SIG-M5 treated with dmso at 0.1 percent for 504 hours (cell line): ENCODE measurements at regions not wholly inside any gene's neighbourhood (a gene's known extent, or its start where the extent isn't known, plus 50 kb on each side); places are given as distances from the start of the nearest gene placed in this dataset.
"Not testable (repeated sequence)": the region's sequence is repeated elsewhere in the genome, so short reads cannot be mapped to it uniquely, and the experiment has no call there.

Experiments used
- DNase-seq: peaks from one replicate; lab custom pipeline; 2025; ENCODE audit not compliant: unreplicated experiment; lab: John Stamatoyannopoulos, UW

DNA sequence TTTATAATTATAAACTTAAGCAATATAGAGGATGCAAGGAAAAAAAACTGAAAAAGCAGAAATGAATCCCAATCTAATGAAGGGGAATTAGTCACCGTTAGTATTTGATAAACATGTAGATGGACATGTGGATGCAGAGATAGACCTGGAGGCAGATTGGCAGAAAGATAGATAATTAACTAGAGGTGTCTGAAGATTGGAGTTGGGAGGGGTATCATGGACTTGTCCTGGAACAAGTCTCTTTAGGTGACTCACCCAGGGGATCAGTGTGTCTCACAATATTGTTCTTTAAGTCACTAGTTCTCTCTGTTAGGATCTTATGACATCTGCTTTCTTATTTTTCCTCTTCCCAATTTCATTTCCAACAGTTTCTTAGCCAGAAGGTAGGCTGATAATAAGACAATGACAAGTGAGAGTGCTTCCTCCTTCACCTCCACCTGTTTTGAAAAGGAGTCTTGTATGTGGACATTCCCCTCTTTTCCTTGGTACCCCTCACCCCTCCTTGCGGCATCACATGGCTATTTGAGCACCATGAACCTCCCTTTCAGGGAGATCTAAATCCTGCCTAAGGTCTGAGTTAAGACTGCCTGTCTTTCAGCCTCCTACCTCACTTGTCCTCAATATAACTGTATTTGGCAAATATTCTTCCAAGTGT lies 987.7 kb downstream of the TSN start:
- DNase-seq = no peak

DNA sequence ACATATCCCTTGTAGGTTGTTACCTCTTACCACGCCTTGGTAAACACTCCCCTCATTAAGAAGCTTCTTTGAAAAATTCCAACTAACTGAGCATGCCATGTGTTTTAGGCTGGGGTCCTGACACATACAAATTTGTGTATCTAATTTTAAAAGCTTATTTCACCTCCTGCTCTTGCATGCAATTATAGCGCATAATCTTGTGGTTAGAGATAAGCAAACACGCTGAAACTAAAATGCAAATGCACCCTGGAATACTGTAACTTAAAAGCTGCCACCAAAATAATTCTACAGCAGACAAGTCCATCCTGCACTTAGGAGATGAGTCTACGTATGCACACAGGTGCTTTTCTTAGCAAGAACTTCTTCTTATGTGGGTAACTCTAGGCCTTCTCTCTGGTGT lies 990.2 kb downstream of the TSN start:
- no peak for DNase-seq

DNA sequence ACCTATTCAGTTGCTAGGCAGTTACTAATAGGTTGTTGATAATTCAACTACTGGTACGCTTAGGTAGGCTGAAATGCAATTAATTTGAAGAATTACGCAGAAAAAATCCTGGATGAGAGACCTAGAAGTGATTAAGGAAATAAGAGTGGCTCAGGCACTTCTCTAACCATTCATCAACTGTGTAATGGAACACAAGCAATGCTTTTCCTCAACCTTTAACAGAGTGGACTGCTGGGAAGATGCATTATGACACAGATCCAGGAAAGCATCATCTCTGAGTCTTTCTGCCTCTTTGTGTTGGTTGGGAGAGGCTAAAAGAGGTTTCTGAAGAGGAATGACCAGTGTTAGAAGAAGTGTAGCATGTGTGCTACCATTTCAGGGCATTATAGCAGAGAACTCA lies 992.2 kb downstream of the TSN start:
- DNase-seq = no peak

DNA sequence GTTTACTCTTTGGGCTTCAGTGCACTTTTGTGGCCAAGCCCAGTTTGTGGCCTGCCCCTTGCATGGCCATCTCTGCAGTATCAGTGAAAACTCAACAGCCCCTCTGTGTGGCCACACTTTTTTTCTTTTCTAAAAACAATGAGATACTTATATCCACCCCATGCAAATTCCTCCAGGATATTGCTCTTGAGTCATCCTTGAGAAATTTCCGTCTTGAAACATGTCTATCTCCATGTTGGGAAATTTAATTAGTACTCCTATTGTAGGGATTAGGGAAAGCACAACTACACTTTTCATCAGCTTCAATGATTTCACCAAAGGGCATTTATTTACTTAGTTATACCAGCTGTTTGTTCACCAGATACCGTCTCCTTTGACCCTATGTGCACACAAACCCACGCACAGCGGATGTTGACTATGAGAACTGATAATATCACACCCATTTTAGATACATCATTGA lies 993.1 kb downstream of the TSN start:
- no peak for DNase-seq

DNA sequence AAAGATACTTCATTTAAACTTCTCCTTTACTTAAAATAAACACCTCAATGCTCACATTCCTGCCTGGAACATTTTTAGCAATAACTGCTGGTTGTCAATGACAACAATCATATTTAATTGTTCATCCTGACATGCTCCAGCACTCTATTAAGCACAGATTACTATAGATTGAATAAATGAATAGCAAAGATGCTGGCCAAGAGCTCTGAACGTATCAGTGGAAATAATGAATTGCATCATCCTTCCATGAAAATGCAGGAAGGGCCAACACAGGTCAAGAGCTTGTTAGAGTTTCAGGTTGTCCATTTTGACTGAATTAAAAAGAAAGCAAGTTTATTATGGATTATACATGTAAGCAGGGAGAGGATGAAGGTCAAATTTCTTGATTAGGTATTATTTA lies 994.0 kb downstream of the TSN start:
- DNase-seq = no peak

DNA sequence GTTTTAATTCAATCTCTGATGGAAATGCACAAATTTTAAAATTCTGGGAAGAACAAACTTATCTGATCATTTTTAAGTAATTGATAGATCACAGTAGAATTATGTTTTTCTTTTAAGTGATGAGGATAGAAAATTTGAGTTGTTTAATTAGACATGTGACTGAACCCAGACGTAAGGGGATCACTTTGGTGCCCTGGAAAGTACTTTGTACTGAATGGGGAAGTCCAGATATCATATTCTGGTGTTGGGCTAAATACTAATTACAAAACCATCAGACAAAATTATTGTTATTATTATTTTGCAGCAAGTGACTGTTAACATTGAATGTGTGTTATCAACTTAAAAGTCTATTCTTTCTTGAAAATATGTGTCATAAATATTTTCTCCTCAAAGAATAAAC lies 994.6 kb downstream of the TSN start:
- DNase-seq = no peak

DNA sequence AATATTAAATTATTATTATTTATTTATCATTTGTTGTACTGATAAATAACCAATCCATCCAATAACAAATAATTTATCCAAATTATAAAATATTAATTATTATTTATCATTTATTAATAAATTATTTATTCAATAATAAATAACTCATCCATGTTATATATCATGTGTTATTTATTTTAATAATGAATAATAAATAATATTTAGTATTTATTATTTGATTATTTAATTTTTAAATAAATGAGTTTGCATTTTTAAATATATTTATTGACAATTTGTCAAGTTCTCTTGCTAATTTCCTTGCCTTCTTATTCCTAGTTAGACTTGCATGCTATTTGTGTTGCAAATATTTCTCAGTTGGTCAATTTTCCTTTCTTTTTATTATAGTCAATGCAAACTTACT lies 995.4 kb downstream of the TSN start:
- DNase-seq = no peak

DNA sequence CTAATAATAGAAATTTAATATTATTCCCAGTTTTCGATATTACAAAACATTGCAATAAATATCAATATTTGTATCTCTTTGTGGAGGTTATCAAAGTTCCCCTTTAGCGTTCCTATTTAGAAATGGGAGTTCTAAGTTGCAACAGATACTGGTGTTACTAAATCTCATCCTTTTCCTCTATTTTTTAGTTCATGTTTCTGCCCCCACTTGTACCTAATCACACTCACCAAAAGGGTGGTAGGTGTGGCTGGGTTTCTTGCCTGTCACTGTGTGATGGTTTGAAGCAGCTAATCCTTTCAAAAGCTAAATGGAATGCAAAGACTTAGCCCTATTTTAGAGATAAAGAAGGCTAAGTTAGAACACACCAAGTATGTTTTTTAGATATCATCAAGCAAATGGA lies 997.9 kb downstream of the TSN start:
- DNase-seq = no peak

DNA sequence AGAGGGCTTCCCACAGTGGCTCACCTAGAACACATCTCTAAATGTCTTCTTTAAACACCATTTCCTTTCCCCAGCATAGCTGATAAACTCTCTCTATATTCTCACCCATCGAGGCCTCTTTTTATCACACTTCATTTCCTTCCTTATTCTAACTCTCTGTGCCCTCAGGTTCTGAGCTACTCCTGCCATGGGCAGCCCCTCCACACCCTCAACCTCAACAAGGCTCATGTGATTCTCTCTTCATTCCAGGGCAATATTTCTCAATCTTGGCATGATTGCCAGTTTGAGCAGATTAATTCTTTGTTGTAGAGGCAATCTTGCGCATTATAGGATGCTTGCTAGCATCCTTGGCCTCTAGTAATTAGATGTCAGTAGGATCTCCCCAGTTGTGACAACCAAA lies 999.1 kb downstream of the TSN start:
- DNase-seq = no peak

DNA sequence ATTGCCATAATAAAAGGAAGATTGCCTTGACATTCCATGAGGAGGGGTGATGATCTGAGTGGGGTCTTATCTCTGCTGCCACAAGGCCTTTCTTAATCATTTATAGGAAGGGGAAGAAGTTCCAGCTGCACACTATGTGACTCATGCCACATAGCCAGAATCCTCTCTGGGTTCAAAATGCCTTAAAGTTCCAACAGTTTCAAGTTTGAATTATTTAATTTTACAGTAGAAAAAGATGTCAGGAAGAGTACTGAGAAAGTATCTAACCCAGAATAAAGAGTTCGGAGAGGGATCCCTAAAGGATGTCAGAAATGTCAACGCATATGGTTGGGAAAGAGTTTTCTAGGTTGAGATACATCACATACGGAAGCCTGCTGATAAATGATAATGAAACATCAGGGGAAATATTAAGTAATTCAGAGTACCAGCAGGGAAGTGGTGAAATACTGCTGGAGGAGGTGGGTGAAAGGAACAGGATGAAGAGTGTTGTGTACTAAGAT lies 999.9 kb downstream of the TSN start:
- DNase-seq = no peak

DNA sequence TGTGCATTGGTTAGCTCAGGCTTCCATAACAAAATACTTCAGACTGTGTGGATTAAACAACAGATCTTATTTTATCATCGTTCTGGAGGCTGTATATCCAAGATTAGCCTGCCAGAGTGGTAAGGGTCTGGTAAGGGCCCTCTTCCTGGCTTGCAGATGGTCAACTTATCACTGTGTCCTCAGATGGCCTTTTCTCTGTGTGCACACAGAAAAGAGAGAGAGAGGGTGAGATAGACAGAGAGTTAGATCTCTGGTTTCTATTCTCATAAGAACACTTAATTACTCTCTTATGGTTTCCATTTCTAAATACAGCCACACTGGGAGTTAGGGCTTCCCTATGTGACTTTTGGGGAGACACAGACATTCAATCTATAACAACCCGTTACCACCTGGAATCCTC lies 1003.5 kb downstream of the TSN start:
- no peak for DNase-seq

DNA sequence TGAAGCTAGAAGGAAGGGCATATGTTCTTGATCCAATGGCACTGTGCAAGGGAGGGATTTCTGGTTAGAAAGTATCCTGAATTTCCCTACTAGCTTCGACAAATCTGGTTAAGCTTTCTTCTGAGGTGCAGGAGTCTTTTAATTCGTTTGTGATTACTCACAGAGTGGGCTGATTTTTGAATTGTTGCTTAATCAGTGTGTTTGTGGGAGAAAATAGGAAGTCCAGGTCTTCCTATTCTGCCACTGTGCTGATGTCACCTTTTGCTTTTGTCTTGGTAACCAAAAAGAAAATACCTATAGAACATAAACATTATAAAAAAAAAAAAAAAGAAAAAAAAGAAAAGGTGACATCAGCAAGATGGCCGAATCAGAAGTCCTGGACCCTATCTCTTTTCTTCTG lies 1008.6 kb downstream of the TSN start:
- no peak for DNase-seq

DNA sequence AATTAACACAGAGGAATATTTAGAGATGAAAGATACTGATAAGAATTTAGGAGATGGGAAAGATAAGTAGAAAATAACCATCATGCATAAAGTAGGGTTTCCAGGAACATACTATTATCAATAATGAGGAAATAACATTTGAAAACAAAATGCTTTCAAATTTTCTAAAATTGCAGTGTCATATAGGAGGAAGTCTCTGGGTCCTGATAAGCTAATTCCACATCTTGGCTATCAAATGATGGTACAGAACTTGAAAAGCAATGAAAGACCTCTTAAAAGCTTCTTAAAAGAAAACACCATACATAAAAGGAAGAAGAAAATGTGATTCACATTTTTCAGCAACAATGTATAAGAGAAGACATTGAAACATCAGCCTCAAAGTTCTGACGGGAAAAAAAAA lies 1024.8 kb downstream of the TSN start:
- DNase-seq = no peak

DNA sequence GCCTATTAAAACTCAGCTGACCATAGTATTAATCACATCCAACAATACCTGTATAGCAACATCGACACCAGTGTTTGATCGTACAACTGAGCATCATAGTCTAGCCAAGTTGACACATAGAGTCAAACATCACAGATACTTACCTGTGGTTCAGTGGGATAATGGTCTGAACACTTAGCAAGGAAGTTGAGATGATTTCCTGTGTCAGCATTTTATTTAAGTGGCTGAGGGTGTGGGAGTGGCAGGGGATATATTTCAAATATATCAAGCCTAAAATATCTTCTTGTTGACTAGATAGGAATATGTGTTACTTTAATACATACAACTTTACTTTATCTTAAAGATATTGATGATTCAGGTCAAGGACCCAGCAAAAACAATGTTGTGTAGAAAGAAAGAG lies 1038.6 kb downstream of the TSN start:
- no peak for DNase-seq

DNA sequence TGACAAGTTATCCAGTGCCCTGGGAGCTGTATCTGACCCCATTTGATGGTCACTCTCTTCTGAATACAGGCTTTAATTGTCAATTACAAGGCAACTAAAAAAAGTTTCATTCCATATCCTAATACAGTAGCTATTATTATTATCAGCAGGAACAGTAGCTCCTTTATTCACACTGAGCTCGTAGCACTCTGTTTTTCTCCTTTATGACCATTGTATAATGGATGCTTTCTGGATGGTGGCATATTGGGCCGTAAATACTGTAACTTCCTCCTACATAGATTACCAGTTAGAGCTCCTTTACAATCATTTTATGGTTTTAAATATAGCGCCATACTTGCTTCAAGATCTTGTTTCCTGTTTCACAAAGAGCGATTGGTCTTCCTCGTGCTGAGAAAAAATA lies 1040.3 kb downstream of the TSN start:
- DNase-seq = no peak

DNA sequence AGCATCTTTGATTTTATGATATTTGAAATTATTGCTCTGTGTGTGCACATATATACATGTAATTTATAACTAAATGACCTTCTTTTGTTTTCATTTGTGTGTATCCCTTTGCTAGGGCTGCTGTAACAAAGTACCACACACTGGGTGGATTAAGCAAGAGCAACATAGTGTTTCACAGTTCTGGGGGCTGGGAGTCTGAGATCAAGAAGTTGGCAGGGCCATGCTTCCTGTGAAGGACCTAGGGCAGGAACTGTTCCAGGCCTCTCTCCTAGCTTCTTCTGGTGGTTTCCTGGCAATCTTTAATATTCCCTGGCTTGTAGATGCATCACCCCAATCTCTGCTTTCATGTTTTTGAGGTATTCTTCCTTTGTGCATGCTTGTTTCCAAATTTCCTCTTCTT lies 1043.9 kb downstream of the TSN start:
- DNase-seq = no peak

DNA sequence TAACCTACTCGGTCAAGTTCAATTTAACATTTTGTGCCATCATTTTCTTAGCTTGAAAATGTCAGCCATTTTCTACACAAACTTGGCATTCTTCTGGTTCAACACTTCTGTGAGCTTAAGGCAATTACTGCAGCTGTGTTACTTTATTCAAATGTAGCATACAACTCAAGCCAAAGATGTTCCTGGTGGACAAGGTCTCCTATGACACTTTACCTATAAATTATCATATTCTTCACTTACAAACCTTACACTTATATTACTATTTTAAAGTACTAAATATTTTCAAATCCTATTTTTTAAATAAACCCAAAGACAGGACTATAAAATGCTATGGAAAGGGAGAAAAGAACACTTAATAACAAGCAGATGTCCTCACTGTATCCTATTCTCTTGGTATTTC lies 1045.3 kb downstream of the TSN start:
- DNase-seq = no peak

DNA sequence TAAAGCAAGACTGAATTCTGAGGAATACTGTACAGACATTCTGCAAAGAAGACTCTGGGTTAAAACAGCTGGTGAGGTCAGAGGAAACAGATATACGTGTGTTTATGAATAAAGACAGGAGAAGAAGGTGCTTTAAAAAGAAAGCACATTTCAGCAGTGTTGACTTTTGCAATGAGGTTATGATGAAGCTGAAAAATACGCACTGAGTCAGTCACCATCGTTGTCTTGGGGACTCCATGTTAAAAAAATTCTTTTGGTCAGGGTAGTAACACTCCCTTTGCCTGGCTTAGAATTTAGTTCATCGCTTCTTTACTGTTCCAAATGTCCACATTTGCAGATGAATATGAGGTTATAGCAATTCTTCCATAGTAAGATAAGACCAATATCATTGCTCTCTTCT lies 1049.0 kb downstream of the TSN start:
- DNase-seq = no peak

DNA sequence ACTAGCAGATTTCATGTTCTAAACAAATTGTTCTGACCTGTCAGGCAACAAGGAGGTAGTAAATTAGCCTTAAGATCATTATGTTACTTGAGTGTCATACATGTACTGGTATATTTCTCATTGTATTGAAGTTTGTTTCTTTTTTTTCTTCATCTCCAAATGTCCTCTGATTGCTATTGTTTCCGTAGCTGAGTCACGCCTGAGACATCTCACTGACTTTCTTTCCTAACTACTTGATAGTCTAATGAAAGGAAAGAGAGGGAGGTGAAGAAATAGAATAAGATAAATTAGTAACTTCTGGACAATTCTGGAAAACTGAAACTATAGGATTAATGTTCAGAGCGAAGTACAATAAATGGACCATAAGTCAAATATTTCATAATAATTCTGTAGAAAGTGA lies 1049.9 kb downstream of the TSN start:
- DNase-seq = no peak

DNA sequence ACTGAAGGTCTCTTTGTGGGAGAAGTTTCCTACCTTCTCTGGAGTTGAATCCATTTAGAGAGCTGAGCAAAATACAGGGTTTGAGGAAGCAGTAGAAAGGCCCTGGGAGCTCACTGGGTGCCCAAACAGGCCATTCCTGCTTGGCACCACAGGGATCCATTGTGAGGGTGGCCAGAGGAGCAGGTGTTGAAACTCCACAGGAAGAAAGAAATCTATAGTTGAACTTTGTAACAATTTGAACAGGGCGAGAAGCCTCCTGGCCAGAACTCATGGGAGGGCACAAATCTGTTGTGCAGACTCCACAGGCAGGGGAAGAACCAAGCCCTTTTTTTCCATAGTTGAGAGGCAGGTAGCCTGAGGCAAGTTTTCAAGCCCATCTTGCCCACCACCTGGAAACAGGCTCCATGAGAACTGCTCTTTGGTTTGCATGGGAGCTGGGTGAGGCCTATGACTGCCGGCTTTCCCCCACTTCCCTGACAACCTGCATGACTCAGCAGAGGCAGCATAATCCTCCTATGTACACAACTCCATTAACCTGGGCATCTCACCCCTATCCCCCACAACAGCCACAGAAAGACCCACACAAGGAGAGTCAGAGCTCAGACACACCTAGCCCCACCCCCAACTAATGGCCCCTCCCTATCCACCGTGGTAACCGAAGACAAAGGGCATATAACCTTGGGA lies 1053.0 kb downstream of the TSN start:
- DNase-seq = no peak

DNA sequence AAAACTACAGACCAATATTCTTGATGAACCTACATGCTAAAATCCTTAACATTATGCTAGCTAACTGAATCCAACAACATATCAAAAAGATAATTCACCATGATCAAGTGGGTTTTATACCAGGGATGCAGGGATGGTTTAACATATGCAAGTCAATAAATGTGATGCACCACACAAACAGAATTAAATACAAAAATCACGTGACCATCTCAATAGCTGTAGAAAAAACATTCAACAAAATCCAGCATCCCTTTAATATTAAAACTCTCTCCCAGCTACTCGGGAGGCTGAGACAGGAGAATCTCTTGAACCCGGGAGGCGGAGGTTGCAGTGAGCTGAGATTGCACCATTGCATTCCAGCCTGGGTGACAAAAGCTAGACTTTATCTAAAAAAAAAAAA lies 1056.8 kb downstream of the TSN start:
- not testable (repeated sequence) for DNase-seq

DNA sequence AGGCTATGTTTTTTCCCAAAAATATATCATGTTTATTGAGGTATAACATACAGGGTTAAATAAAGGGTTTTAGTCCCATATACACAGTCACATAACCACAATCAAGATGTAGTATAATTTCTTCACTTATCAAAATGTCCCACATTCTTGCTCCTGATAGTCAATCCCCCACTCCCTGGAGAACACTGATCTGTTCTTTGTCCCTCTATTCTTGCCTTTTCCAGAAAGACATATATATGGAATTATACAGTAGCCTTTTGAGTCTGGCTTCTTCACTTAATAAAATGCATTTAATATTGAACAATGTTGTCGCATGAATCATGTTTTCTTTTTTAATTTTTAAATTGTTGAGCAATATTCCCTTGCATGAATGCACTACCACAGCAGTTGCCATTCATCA lies 1059.7 kb downstream of the TSN start:
- no peak for DNase-seq

DNA sequence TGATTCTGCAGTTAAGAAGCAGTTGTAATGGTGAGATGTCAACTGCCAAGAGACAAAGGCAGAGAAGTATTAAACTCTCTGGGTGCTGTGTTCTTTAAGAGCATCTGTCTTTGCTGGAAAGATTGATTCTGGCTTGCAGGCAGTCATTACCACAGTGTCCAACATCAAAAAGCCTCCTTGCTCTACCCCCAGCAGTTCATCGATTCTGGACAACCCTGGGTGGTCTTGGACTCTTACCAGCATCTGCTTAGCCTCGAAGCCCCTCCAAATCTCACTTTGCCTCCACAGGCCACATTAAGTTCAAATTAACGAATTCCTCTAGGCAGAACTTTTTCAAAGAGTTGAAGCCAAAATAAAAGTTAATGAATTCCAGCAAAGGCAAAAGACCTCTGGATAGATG lies 1061.4 kb downstream of the TSN start:
- no peak for DNase-seq
